ENCODE measurements at regions not wholly inside any gene's neighbourhood (a gene's known extent, or its start where the extent isn't known, plus 50 kb on each side); places are given as distances from the start of the nearest gene placed in this dataset.

GRCh38 chr10:84826704-84827103 lies 498.3 kb downstream of the CCSER2 start:
- TF ChIP-seq, protein P1, sequence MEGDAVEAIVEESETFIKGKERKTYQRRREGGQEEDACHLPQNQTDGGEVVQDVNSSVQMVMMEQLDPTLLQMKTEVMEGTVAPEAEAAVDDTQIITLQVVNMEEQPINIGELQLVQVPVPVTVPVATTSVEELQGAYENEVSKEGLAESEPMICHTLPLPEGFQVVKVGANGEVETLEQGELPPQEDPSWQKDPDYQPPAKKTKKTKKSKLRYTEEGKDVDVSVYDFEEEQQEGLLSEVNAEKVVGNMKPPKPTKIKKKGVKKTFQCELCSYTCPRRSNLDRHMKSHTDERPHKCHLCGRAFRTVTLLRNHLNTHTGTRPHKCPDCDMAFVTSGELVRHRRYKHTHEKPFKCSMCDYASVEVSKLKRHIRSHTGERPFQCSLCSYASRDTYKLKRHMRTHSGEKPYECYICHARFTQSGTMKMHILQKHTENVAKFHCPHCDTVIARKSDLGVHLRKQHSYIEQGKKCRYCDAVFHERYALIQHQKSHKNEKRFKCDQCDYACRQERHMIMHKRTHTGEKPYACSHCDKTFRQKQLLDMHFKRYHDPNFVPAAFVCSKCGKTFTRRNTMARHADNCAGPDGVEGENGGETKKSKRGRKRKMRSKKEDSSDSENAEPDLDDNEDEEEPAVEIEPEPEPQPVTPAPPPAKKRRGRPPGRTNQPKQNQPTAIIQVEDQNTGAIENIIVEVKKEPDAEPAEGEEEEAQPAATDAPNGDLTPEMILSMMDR (IDR thresholded peaks at IDR 0.05; ENCODE audit: insufficient read depth, missing control alignments), result no peak
- FAIRE-seq, result no peak
- no peak for DNase-seq (ENCODE audit: insufficient read length, low spot score)

GRCh38 chr10:84829131-84829530 lies 500.7 kb downstream of the CCSER2 start:
- TF ChIP-seq, protein P1 (IDR thresholded peaks at IDR 0.05; ENCODE audit: insufficient read depth, missing control alignments), result no peak
- FAIRE-seq (no peak), DNase-seq (ENCODE audit: insufficient read length, low spot score) (no peak)

- TF ChIP-seq, protein P1 (IDR thresholded peaks at IDR 0.05; ENCODE audit: insufficient read depth, missing control alignments), result no peak
- no peak for DNase-seq (ENCODE audit: insufficient read length, low spot score)
- FAIRE-seq, result no peak
Measured at GRCh38 chr10:84837041-84837812, 508.8 kb downstream of the CCSER2 start.

DNA sequence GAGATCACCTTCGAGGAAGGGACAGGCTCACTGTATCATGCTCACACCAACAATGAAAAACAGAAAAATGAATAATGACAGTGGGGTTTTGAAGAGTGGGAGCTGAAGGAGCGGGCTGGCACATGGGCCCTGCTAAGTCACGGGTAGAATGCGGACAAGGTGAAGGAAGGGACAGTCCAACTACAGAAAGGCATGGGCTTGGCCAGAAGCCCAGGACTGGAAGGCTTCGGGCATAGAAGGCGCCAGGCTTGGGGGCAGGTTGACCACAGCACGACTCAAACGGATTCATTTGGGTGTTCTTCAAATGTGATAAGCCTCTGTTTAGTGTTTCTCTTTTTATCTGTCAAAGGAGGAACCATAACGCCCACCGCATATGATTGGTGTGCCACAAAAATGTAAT lies 509.5 kb downstream of the CCSER2 start:
- TF ChIP-seq, protein P1 (IDR thresholded peaks at IDR 0.05; ENCODE audit: insufficient read depth, missing control alignments), result no peak
- DNase-seq (ENCODE audit: insufficient read length, low spot score), result no peak
- no peak for FAIRE-seq

GRCh38 chr10:84838851-84839250 lies 510.5 kb downstream of the CCSER2 start:
- TF ChIP-seq, protein P1 (IDR thresholded peaks at IDR 0.05; ENCODE audit: insufficient read depth, missing control alignments), result no peak
- DNase-seq (ENCODE audit: insufficient read length, low spot score), result no peak
- no peak for FAIRE-seq

- TF ChIP-seq, protein P1 (IDR thresholded peaks at IDR 0.05; ENCODE audit: insufficient read depth, missing control alignments), result peak; percentile 30
- no peak for DNase-seq (ENCODE audit: insufficient read length, low spot score)
- no peak for FAIRE-seq
Measured at GRCh38 chr10:84842593-84842992, 514.2 kb downstream of the CCSER2 start.

DNA sequence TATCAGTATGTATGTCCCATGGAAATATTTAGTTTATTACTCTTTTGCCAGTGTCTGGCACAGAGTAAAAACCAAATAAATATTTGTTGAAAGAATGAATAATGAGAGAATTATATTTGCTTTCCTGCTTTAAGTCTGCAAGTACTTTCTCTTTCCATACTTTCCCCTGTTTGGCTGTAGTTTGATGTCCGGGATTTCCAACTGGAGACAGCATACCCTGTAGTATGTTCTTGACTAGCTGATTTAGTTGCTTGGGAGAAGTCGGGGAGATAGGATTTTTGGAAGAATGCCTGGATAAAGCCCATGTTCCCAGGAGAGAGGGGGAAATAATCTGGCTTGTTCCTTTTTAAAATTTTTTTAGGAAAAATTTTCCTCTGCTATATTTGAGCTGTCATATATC lies 516.1 kb downstream of the CCSER2 start:
- DNase-seq (ENCODE audit: insufficient read length, low spot score), result no peak
- FAIRE-seq, result no peak
- TF ChIP-seq, protein P1 (IDR thresholded peaks at IDR 0.05; ENCODE audit: insufficient read depth, missing control alignments), result no peak
